Upper lobe of left lung (tissue), 4 donors: ENCODE measurements at regions not wholly inside any gene's neighbourhood (a gene's known extent, or its start where the extent isn't known, plus 50 kb on each side); places are given as distances from the start of the nearest gene placed in this dataset.

Experiments used
- EP300 ChIP-seq, 4 donors: sonication (generic); formaldehyde crosslinking; IDR thresholded peaks; one replicate each; pipeline ENCODE4 v1.5.1; 2017; ENCODE audit warnings: antibody characterized with exemption in 4 of 4, control low read depth in 2 of 4
- POLR2A ChIP-seq, 4 donors: fragments of 450-650 bp; IDR thresholded peaks; one replicate each; pipeline ENCODE4 v1.5.1; 2016 to 2017; ENCODE audit warnings: antibody characterized with exemption in 4 of 4, mild to moderate bottlenecking in 2 of 4
- POLR2AphosphoS5 ChIP-seq, 2 donors: sonication (generic); formaldehyde crosslinking; IDR thresholded peaks; one replicate each; pipeline ENCODE4 v1.5.1; 2017; ENCODE audit warnings: antibody characterized with exemption in 2 of 2
- TF ChIP-seq, protein P1 (sequence below), 6 experiments: fragments of 450-650 bp in 4 of 6; fragments of 200-600 bp in 2 of 6; sonication (generic) in 2 of 6; IDR thresholded peaks; one replicate each; pipeline ENCODE4 v1.5.1; 2016 to 2019; ENCODE audit warnings: antibody characterized with exemption in 6 of 6

DNA sequence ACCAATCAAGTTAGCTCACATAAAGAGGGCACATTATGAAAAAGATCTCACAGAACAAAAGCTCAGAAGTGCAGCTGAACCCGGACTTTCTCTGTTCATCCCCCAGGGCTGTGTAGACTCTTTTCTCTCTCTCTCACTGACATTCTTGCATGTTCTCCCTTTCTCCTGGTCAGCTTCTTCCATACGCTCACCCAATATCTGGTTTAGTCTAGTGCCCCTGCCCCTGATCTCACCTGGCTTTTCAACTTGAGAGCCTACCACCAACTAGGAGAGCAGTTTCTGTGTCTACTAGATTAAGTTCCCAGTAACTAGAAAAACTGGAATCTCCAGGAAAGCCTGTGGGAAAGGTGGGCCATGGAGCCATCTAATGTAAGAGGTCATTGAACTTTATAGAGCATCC, 126.9 kb upstream of the GRIK3 start:
- TF ChIP-seq POLR2AphosphoS5 (IDR thresholded peaks at IDR 0.05) (no peak), POLR2A (IDR thresholded peaks at IDR 0.05) (no peak), EP300 (IDR thresholded peaks at IDR 0.05) (no peak)
- TF ChIP-seq, protein P1, sequence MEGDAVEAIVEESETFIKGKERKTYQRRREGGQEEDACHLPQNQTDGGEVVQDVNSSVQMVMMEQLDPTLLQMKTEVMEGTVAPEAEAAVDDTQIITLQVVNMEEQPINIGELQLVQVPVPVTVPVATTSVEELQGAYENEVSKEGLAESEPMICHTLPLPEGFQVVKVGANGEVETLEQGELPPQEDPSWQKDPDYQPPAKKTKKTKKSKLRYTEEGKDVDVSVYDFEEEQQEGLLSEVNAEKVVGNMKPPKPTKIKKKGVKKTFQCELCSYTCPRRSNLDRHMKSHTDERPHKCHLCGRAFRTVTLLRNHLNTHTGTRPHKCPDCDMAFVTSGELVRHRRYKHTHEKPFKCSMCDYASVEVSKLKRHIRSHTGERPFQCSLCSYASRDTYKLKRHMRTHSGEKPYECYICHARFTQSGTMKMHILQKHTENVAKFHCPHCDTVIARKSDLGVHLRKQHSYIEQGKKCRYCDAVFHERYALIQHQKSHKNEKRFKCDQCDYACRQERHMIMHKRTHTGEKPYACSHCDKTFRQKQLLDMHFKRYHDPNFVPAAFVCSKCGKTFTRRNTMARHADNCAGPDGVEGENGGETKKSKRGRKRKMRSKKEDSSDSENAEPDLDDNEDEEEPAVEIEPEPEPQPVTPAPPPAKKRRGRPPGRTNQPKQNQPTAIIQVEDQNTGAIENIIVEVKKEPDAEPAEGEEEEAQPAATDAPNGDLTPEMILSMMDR (IDR thresholded peaks at IDR 0.05), result no peak
